GM18951 (cell line): ENCODE measurements at regions not wholly inside any gene's neighbourhood (a gene's known extent, or its start where the extent isn't known, plus 50 kb on each side); places are given as distances from the start of the nearest gene placed in this dataset.

Source experiments
- POLR2A ChIP-seq: IDR thresholded peaks from 4 replicates; pipeline ENCODE4 v1.6.1; 2011; ENCODE audit warnings: mild to moderate bottlenecking; ENCODE audit not compliant: insufficient read length, insufficient read depth; ENCODE audit errors: extremely low read depth
- in situ Hi-C: fragments of 300-500 bp; cut with MboI; formaldehyde crosslinking; loops from one replicate; pipeline ENCODE4 v1.12.0; 2022; ENCODE audit warnings: low sequenced_read_pairs, mixed read lengths, inconsistent platforms; ENCODE audit not compliant: unreplicated experiment

GRCh38 chr13:22336460-22336859 lies 665.6 kb downstream of the FGF9 start:
- TF ChIP-seq POLR2A, result no peak
- in situ Hi-C loops, result no loop called here

- in situ Hi-C loops, result no loop called here
- TF ChIP-seq POLR2A, result no peak
These were observed 686.3 kb downstream of the FGF9 start for GRCh38 chr13:22357132-22357531.

- TF ChIP-seq POLR2A, result no peak
- in situ Hi-C loops, result no loop called here
These were observed 698.2 kb downstream of the FGF9 start for GRCh38 chr13:22369090-22369489.

GRCh38 chr13:22369840-22370239 lies 699.0 kb downstream of the FGF9 start:
- TF ChIP-seq POLR2A, result no peak
- in situ Hi-C loops, result no loop called here

GRCh38 chr13:22372261-22372660 lies 701.4 kb downstream of the FGF9 start:
- no peak for TF ChIP-seq POLR2A
- in situ Hi-C loops, result no loop called here

GRCh38 chr13:22375151-22375550 lies 704.3 kb downstream of the FGF9 start:
- in situ Hi-C loops, result no loop called here
- no peak for TF ChIP-seq POLR2A

- no peak for TF ChIP-seq POLR2A
- in situ Hi-C loops, result no loop called here
These were observed 717.0 kb downstream of the FGF9 start for GRCh38 chr13:22387899-22388298.

GRCh38 chr13:22399801-22400420 lies 729.0 kb downstream of the FGF9 start:
- in situ Hi-C loops, result no loop called here
- no peak for TF ChIP-seq POLR2A

GRCh38 chr13:22402682-22403081 lies 731.8 kb downstream of the FGF9 start:
- no peak for TF ChIP-seq POLR2A
- in situ Hi-C loops, result no loop called here

- in situ Hi-C loops, result no loop called here
- TF ChIP-seq POLR2A, result no peak
These were observed 732.3 kb downstream of the FGF9 start for GRCh38 chr13:22403144-22403543.

- TF ChIP-seq POLR2A, result no peak
- in situ Hi-C loops, result no loop called here
These were observed 735.0 kb downstream of the FGF9 start for GRCh38 chr13:22405891-22406290.

- no peak for TF ChIP-seq POLR2A
- in situ Hi-C loops, result no loop called here
These were observed 741.6 kb downstream of the FGF9 start for GRCh38 chr13:22412452-22412851.

GRCh38 chr13:22422023-22422422 lies 751.1 kb downstream of the FGF9 start:
- in situ Hi-C loops, result no loop called here
- no peak for TF ChIP-seq POLR2A

GRCh38 chr13:22422712-22423111 lies 751.8 kb downstream of the FGF9 start:
- in situ Hi-C loops, result no loop called here
- no peak for TF ChIP-seq POLR2A

GRCh38 chr13:22423261-22423660 lies 752.4 kb downstream of the FGF9 start:
- no peak for TF ChIP-seq POLR2A
- in situ Hi-C loops, result no loop called here
